ENCODE measurements at regions not wholly inside any gene's neighbourhood (a gene's known extent, or its start where the extent isn't known, plus 50 kb on each side); places are given as distances from the start of the nearest gene placed in this dataset.
A peak's percentile ranks its signal among the peaks of the same experiment; 100 is the strongest.

DNA sequence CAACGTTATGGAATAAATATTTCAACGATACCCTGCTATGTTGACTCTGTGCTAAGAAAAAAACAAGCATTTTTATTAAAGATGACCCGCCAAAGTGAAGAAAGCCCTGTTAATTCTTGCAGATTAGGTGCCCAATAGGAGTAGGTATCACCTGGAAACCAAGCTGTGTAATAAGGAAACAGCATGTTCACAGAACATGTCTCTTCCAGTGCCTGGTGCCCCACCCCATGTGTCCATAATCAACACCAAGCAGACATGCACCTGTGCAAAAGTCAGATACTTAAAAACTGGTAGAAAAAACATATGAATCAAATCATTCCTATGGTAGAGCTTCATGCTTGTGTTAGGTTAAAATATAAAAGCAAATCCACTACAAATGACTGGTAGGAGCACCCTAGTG, 327.1 kb downstream of the SHANK2 start:
- peak in 1 of 3 donors; percentile 40 for DNase-seq
- TF ChIP-seq, protein P1, sequence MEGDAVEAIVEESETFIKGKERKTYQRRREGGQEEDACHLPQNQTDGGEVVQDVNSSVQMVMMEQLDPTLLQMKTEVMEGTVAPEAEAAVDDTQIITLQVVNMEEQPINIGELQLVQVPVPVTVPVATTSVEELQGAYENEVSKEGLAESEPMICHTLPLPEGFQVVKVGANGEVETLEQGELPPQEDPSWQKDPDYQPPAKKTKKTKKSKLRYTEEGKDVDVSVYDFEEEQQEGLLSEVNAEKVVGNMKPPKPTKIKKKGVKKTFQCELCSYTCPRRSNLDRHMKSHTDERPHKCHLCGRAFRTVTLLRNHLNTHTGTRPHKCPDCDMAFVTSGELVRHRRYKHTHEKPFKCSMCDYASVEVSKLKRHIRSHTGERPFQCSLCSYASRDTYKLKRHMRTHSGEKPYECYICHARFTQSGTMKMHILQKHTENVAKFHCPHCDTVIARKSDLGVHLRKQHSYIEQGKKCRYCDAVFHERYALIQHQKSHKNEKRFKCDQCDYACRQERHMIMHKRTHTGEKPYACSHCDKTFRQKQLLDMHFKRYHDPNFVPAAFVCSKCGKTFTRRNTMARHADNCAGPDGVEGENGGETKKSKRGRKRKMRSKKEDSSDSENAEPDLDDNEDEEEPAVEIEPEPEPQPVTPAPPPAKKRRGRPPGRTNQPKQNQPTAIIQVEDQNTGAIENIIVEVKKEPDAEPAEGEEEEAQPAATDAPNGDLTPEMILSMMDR (IDR thresholded peaks at IDR 0.05) = no peak

DNA sequence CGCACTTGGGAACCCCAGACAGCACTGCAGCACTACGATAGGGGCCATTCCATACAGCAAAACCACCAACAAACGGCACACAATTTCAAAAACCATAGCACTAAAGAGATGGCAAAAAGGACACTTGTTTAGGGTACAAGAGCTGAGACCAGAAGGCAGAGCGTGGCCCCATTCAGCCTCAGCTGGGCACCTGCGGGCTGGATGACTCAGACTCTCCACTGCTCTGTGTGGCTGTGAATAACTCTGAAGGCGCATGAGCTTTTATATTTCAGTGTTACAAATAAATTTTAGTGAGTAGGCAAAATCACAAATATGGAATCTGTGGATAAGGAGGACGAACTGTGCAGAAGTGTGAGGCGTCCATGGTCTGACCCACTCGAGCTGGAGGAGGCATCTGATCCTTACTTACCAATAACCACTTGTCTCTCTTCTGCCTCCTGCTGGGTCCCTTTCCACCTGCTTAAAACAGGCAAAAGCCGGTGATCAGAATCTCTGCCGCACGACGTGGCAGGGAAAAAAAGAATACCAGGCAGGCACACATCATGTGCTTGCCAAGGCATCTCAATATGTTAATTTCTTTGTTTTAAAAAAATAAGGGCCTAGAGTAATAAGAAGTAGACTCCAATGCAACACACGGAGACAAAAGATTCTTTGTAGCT, 325.7 kb downstream of the SHANK2 start:
- TF ChIP-seq, protein P1 (IDR thresholded peaks at IDR 0.05) = no peak
- DNase-seq = no peak
- Histone ChIP-seq H3K36me3 (ENCODE audit: low read depth) (no peaks in the 10 kb centered on the region), H3K9me3 (peaks cover 9% of the 10 kb centered on the region), H3K4me3 (no peak overlapping the region), H3K4me1 (ENCODE audit: low read depth) (no peaks in the 10 kb centered on the region)
- no peak for ATAC-seq
- intact Hi-C loops (cut with DNase I, micrococcal nuclease) = no loop called here

More for the DNA sequence above, 327.1 kb downstream of the SHANK2 start:
- peak; percentile 84 for ATAC-seq
- no peak overlapping the region for H3K4me3 ChIP-seq
- intact Hi-C loops (cut with DNase I, micrococcal nuclease) = no loop called here
- H3K9me3 ChIP-seq = peaks cover 14% of the 10 kb centered on the region
- H3K4me1 ChIP-seq (ENCODE audit: low read depth) = no peaks in the 10 kb centered on the region
- H3K36me3 ChIP-seq (ENCODE audit: low read depth) = no peaks in the 10 kb centered on the region

DNA sequence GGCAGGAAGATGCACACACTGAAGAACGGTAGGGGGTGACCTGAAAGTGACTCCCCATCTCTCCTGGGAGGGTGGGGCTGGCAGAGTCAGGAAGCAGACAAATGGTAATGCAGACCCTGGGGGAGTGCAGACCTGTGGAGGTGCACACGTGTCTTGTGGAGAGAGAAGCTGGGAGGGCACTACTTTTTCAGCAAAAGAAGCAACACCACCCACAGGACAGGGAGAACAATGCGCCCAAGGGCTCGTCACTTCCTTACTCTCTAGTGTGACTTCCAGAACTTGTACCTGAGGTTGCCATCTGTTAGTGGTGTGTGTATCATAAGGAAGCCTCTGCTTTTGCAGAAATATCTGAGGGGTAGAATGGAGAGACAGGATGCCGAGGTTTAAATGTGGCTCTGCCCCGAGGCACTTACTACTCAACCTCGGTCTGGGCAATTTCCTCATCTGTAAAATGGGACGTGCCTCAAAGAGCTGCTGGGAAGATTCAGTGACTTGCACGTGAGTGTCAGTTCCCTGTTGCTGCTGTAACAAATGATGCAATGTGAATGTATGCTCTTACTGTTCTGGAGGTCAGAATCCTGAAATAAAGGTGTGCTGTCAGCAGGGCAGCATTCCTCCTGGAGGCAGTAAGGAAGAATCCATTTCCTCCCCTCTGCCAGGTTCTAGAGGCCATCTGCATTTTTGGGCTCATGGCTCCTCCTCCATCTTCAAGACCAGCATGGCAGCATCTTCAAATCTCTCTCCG, 323.4 kb downstream of the SHANK2 start:
- DNase-seq (no peak), ATAC-seq (no peak)
- Histone ChIP-seq H3K36me3 (ENCODE audit: low read depth) (no peaks in the 10 kb centered on the region), H3K4me1 (ENCODE audit: low read depth) (no peaks in the 10 kb centered on the region), H3K4me3 (no peak overlapping the region), H3K9me3 (no peaks in the 10 kb centered on the region)
- TF ChIP-seq, protein P1 (IDR thresholded peaks at IDR 0.05) = no peak
- intact Hi-C loops (cut with DNase I, micrococcal nuclease) = no loop called here

DNA sequence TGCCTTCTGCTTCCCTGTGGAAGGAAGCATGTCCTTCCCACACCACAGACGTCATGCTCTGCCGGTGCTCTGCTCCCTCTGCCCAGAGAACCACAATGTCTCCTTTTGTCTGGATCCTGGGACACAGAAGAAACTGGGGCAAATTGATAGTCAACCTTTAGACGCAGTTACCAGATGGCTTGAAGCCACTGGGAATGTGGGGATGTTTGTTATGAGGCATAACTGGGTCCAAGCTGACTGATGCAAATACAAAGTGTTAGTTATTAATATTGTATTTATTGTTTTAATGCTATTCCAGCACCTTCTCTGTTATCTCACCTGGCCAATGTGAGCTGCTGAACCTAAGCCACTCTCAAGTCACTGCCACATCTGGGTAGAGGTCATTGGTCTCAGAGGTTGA, 322.2 kb downstream of the SHANK2 start:
- TF ChIP-seq, protein P1 (IDR thresholded peaks at IDR 0.05) = no peak
- Histone ChIP-seq H3K9me3 (no peaks in the 10 kb centered on the region), H3K36me3 (ENCODE audit: low read depth) (no peaks in the 10 kb centered on the region), H3K4me3 (no peak overlapping the region), H3K4me1 (ENCODE audit: low read depth) (no peaks in the 10 kb centered on the region)
- DNase-seq = no peak
- intact Hi-C loops (cut with DNase I, micrococcal nuclease) = no loop called here
- no peak for ATAC-seq

DNA sequence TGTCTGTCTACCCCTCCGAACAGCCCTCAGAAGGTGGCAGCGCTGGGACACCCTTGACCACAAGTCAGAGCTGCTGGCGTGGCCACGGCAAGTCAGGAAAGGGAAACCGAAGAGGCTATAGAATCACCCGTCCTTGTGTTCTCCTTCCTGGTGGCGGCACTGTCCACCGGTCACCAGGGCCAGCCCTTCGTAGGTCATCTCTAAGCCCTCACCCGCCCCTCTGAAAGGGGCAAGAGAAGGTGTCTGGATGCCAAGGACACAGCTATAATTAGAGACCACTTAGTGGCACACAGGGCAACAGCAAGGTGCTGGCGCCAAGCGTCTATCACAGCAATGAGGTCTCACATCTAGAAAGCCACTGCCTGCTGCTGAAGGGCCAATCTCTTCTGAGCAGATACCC, 320.9 kb downstream of the SHANK2 start:
- ATAC-seq = no peak
- TF ChIP-seq, protein P1 (IDR thresholded peaks at IDR 0.05) = no peak
- no peaks in the 10 kb centered on the region for H3K36me3 ChIP-seq (ENCODE audit: low read depth)
- no peak for DNase-seq
- H3K4me1 ChIP-seq (ENCODE audit: low read depth) = no peaks in the 10 kb centered on the region
- H3K9me3 ChIP-seq = no peaks in the 10 kb centered on the region
- intact Hi-C loops (cut with DNase I, micrococcal nuclease) = no loop called here
- no peak overlapping the region for H3K4me3 ChIP-seq

All from mucosa of descending colon (tissue), 3 donors.